SH-SY5Y (cell line): ENCODE measurements at regions not wholly inside any gene's neighbourhood (a gene's known extent, or its start where the extent isn't known, plus 50 kb on each side); places are given as distances from the start of the nearest gene placed in this dataset.

ENCODE experiments used
- GATA2 ChIP-seq: IDR thresholded peaks from 2 replicates; pipeline ENCODE4 v1.6.1; 2011; ENCODE audit warnings: mild to moderate bottlenecking, low read depth, low read length
- GATA3 ChIP-seq: IDR thresholded peaks from 2 replicates; pipeline ENCODE4 v1.6.1; 2011; ENCODE audit warnings: low read depth, mild to moderate bottlenecking, low read length, moderate library complexity

GRCh38 chr2:224281374-224281773 is 120.5 kb downstream of the FAM124B start:
- no peak for TF ChIP-seq GATA2
- no peak for TF ChIP-seq GATA3

DNA sequence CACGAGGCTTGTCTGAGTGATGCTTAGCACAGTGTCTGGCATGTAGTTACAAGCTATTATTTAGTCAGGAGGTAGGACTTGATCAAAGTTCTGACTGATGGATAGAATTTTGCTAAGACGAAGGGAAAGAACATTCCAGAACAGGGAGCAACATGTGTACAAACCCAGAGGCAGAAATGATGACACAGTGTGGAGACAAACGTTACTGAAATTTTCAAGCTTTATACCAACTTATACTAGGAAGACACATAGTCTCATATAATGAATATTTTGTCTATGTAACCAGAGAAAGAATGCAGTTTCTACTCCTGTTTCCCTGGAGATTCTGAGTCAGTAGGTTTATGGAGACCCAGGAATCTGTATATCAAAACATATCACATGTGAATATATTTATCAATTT is 123.4 kb downstream of the FAM124B start:
- TF ChIP-seq GATA2, result no peak

DNA sequence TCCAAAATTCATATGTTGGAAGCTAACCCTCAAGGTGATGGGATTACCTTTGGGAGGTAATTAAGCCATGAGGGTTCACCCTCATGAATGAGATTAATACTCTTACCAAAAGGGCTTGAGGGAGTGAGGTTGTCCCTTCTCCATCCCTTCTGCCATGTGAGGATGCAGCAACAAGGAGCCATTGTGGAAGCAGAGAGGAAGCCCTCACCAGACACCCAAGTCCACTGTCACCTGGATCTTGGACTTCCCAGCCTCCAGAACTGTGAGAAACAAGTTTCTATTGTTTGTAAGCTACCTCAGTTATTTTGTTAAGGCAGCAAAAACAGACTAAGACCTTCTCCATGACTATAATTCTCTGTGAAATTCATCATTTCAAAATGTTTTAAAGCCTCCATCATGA is 125.7 kb downstream of the FAM124B start:
- no peak for TF ChIP-seq GATA3
- TF ChIP-seq GATA2, result no peak

- TF ChIP-seq GATA3 (no peak), GATA2 (no peak)
Observed at GRCh38 chr2:224272237-224272910, 129.5 kb downstream of the FAM124B start.

GRCh38 chr2:224271617-224272236 is 130.2 kb downstream of the FAM124B start:
- no peak for TF ChIP-seq GATA3
- TF ChIP-seq GATA2, result no peak

DNA sequence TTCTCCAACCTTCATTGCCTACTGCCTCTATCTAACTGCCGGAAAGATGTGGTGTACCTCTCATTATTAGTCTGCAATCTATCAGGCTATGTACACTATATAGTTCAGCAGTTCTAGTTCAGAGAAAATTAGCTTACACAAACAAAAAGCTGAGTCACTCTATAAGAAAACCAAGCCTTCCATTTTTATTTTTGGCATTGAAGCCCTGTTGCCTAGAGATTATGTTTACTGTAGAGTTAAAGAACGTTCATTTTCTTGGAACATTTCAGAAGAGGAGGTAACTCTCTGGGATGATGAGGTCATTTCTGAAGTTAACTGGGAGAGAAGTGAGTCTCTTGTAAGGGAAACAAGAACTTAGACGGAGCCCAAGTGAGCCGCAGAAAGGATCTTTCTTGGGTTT is 133.5 kb downstream of the FAM124B start:
- TF ChIP-seq GATA3, result no peak
- no peak for TF ChIP-seq GATA2

GRCh38 chr2:224264259-224264658 is 137.6 kb downstream of the FAM124B start:
- TF ChIP-seq GATA3 (no peak), GATA2 (no peak)

DNA sequence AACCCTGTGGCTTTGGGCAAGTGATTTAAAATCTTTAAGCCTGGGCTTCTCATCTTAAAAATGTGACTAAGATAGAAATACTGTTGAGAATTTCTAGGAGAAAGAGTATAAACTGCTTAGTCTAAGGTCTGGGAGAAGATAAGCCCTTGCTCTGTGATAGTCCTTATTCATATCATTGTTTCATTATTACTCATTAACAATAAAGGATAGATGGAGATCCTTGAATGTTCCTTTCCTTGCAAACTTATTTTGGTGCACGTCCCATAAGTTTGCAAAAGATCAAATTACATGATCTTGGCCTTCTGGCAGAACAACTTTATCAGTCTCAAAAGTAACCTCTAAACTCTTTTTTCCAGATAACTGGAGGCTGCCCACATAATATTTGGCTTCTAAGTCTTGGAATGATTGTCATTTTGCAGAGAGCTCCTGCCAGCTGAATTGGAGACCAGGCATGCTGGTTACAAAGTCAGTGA is 138.3 kb downstream of the FAM124B start:
- no peak for TF ChIP-seq GATA3
- no peak for TF ChIP-seq GATA2

GRCh38 chr2:224261326-224261725 is 140.6 kb downstream of the FAM124B start:
- TF ChIP-seq GATA3 (no peak), GATA2 (no peak)

- TF ChIP-seq GATA2 (no peak), GATA3 (no peak)
Observed at GRCh38 chr2:224260372-224261020, 141.4 kb downstream of the FAM124B start.

- TF ChIP-seq GATA3 (no peak), GATA2 (no peak)
Observed at GRCh38 chr2:224259831-224260230, 142.1 kb downstream of the FAM124B start.

DNA sequence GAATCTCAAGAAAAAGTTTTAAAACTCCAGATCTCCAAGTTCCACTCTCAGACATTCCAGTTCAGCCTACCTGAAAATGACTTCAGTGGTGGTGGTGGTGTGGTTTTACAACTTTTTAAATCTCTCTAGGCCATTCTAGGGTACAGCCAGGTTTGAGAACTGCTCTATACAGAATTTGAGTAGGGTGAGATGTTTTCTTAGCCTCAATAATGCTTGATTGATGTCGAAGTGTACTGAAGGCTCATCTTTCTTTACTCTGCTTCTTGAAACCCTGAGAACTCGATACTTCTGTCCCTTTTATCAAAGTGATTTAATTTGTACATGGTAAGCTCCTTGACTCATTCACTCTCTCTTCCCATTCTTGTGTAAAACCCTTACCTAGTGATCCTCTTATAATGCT is 143.8 kb downstream of the FAM124B start:
- TF ChIP-seq GATA3 (no peak), GATA2 (no peak)

GRCh38 chr2:224257156-224257555 is 144.8 kb downstream of the FAM124B start:
- no peak for TF ChIP-seq GATA2
- no peak for TF ChIP-seq GATA3

- TF ChIP-seq GATA2, result no peak
- TF ChIP-seq GATA3, result no peak
Observed at GRCh38 chr2:224253464-224253863, 148.4 kb downstream of the FAM124B start.

- no peak for TF ChIP-seq GATA3
- TF ChIP-seq GATA2, result no peak
Observed at GRCh38 chr2:224252631-224253030, 149.3 kb downstream of the FAM124B start.
